HUES64 (cell line): ENCODE measurements at regions not wholly inside any gene's neighbourhood (a gene's known extent, or its start where the extent isn't known, plus 50 kb on each side); places are given as distances from the start of the nearest gene placed in this dataset.

Experiments
- H3K27ac ChIP-seq: 2 replicates; pipeline ENCODE4 v1.7.0; 2013; ENCODE audit warnings: low read depth, low read length, inconsistent platforms
- H3K27me3 ChIP-seq: 2 replicates; pipeline ENCODE4 v1.6.1; 2013; ENCODE audit warnings: mild to moderate bottlenecking, low read length; ENCODE audit not compliant: insufficient read depth
- H3K36me3 ChIP-seq: 2 replicates; pipeline ENCODE4 v1.6.1; 2013; ENCODE audit warnings: mild to moderate bottlenecking, low read length; ENCODE audit not compliant: insufficient read depth
- H3K4me1 ChIP-seq: 2 replicates; pipeline ENCODE4 v1.6.1; 2013; ENCODE audit warnings: mild to moderate bottlenecking, low read length, moderate library complexity; ENCODE audit not compliant: insufficient read depth
- H3K4me3 ChIP-seq: 2 replicates; pipeline ENCODE4 v1.5.1; 2013; ENCODE audit warnings: mild to moderate bottlenecking, low read length, moderate library complexity
- H3K9ac ChIP-seq: 2 replicates; pipeline ENCODE4 v1.6.1; 2013; ENCODE audit warnings: mild to moderate bottlenecking, low read depth, low read length
- H3K9me3 ChIP-seq: 2 replicates; pipeline ENCODE4 v1.6.1; 2013; ENCODE audit warnings: low read depth, low read length; ENCODE audit not compliant: insufficient read depth
- WGBS: fragments of 150-250, 120-280 bp; methylation state at CpG from one replicate; pipeline ENCODE4 v1.1.7; 2013; ENCODE audit warnings: missing lambda C conversion rate; 5-methylcytosine and 5-hydroxymethylcytosine counted together

- Histone ChIP-seq H3K4me1 (peaks cover 20% of the 10 kb centered on the region), H3K4me3 (no peak overlapping the region), H3K9ac (peak overlapping the region; percentile 20), H3K27ac (peak overlapping the region; percentile 91), H3K27me3 (no peaks in the 10 kb centered on the region), H3K9me3 (peaks cover 33% of the 10 kb centered on the region), H3K36me3 (peaks cover 12% of the 10 kb centered on the region; the same call in 1 of the 2 replicates)
- WGBS, result 16% methylated on average over 10 of the region's 10 CpGs
These were observed 593.1 kb upstream of the CDH5 start for GRCh38 chr16:65773301-65773874.

GRCh38 chr16:65772134-65772732 is 594.3 kb upstream of the CDH5 start:
- no peaks in the 10 kb centered on the region for H3K27me3 ChIP-seq
- H3K27ac ChIP-seq, result peak overlapping the region; percentile 97
- H3K9me3 ChIP-seq, result peaks cover 33% of the 10 kb centered on the region
- WGBS, result 20% methylated on average over 5 of the region's 5 CpGs
- H3K4me3 ChIP-seq, result no peak overlapping the region
- peaks cover 12% of the 10 kb centered on the region; the same call in 1 of the 2 replicates for H3K36me3 ChIP-seq
- H3K4me1 ChIP-seq, result peaks cover 28% of the 10 kb centered on the region
- H3K9ac ChIP-seq, result peak overlapping the region; percentile 50

GRCh38 chr16:65771707-65772106 is 594.8 kb upstream of the CDH5 start:
- peaks cover 28% of the 10 kb centered on the region for H3K4me1 ChIP-seq
- 8% methylated on average over 1 of the region's 1 CpG for WGBS

GRCh38 chr16:65770752-65771151 is 595.7 kb upstream of the CDH5 start:
- Histone ChIP-seq H3K27me3 (no peaks in the 10 kb centered on the region), H3K36me3 (peaks cover 12% of the 10 kb centered on the region; the same call in 1 of the 2 replicates), H3K4me1 (peaks cover 28% of the 10 kb centered on the region), H3K9ac (no peak overlapping the region), H3K27ac (no peak overlapping the region), H3K9me3 (peaks cover 22% of the 10 kb centered on the region), H3K4me3 (no peak overlapping the region)
- 92% methylated on average over 1 of the region's 1 CpG for WGBS

More at GRCh38 chr16:65771707-65772106, 594.8 kb upstream of the CDH5 start:
- H3K9ac ChIP-seq, result peak overlapping the region; percentile 50
- H3K27me3 ChIP-seq, result no peaks in the 10 kb centered on the region
- peaks cover 28% of the 10 kb centered on the region for H3K9me3 ChIP-seq
- H3K27ac ChIP-seq, result peak overlapping the region; percentile 97
- H3K36me3 ChIP-seq, result peaks cover 12% of the 10 kb centered on the region; the same call in 1 of the 2 replicates
- no peak overlapping the region for H3K4me3 ChIP-seq

- H3K9me3 ChIP-seq, result peaks cover 22% of the 10 kb centered on the region
- 95% methylated on average over 1 of the region's 1 CpG for WGBS
- no peaks in the 10 kb centered on the region for H3K27me3 ChIP-seq
- peak overlapping the region; percentile 4; the same call in 1 of the 2 replicates for H3K4me3 ChIP-seq
- peaks cover 28% of the 10 kb centered on the region for H3K4me1 ChIP-seq
- H3K36me3 ChIP-seq, result peaks cover 12% of the 10 kb centered on the region; the same call in 1 of the 2 replicates
- H3K9ac ChIP-seq, result no peak overlapping the region
- no peak overlapping the region for H3K27ac ChIP-seq
These were observed 596.6 kb upstream of the CDH5 start for GRCh38 chr16:65769776-65770438.

- no peak overlapping the region for H3K4me3 ChIP-seq
- peaks cover 28% of the 10 kb centered on the region for H3K4me1 ChIP-seq
- 88% methylated on average over 1 of the region's 1 CpG for WGBS
- H3K9me3 ChIP-seq, result peaks cover 22% of the 10 kb centered on the region
- H3K27ac ChIP-seq, result no peak overlapping the region
- H3K9ac ChIP-seq, result no peak overlapping the region
- peaks cover 12% of the 10 kb centered on the region; the same call in 1 of the 2 replicates for H3K36me3 ChIP-seq
- H3K27me3 ChIP-seq, result no peaks in the 10 kb centered on the region
These were observed 597.4 kb upstream of the CDH5 start for GRCh38 chr16:65769055-65769465.

- Histone ChIP-seq H3K9ac (no peak overlapping the region), H3K36me3 (peaks cover 12% of the 10 kb centered on the region; the same call in 1 of the 2 replicates), H3K9me3 (peaks cover 22% of the 10 kb centered on the region), H3K4me3 (no peak overlapping the region), H3K27me3 (no peaks in the 10 kb centered on the region), H3K27ac (no peak overlapping the region), H3K4me1 (peaks cover 17% of the 10 kb centered on the region)
- WGBS, result 35% methylated on average over 4 of the region's 4 CpGs
These were observed 599.4 kb upstream of the CDH5 start for GRCh38 chr16:65767125-65767524.

- Histone ChIP-seq H3K36me3 (no peaks in the 10 kb centered on the region), H3K4me3 (no peak overlapping the region), H3K4me1 (peaks cover 22% of the 10 kb centered on the region), H3K27ac (no peak overlapping the region), H3K27me3 (no peaks in the 10 kb centered on the region), H3K9me3 (no peaks in the 10 kb centered on the region), H3K9ac (no peak overlapping the region)
- WGBS, result 92% methylated on average over 7 of the region's 7 CpGs
These were observed 602.7 kb upstream of the CDH5 start for GRCh38 chr16:65763640-65764305.

- H3K4me3 ChIP-seq, result no peak overlapping the region
- no peaks in the 10 kb centered on the region for H3K27me3 ChIP-seq
- no peaks in the 10 kb centered on the region for H3K9me3 ChIP-seq
- no peak overlapping the region for H3K27ac ChIP-seq
- H3K36me3 ChIP-seq, result no peaks in the 10 kb centered on the region
- H3K4me1 ChIP-seq, result peaks cover 13% of the 10 kb centered on the region
- WGBS, result 84% methylated on average over 4 of the region's 4 CpGs
- no peak overlapping the region for H3K9ac ChIP-seq
These were observed 605.6 kb upstream of the CDH5 start for GRCh38 chr16:65760874-65761273.

GRCh38 chr16:65758620-65759019 is 607.9 kb upstream of the CDH5 start:
- WGBS, result 93% methylated on average over 4 of the region's 4 CpGs
- no peaks in the 10 kb centered on the region for H3K27me3 ChIP-seq
- H3K9ac ChIP-seq, result no peak overlapping the region
- no peaks in the 10 kb centered on the region for H3K36me3 ChIP-seq
- H3K4me1 ChIP-seq, result peaks cover 13% of the 10 kb centered on the region
- H3K27ac ChIP-seq, result no peak overlapping the region
- H3K4me3 ChIP-seq, result no peak overlapping the region
- no peaks in the 10 kb centered on the region for H3K9me3 ChIP-seq

- Histone ChIP-seq H3K27ac (no peak overlapping the region), H3K9me3 (no peaks in the 10 kb centered on the region), H3K36me3 (no peaks in the 10 kb centered on the region), H3K27me3 (no peaks in the 10 kb centered on the region), H3K4me1 (peaks cover 13% of the 10 kb centered on the region), H3K9ac (no peak overlapping the region), H3K4me3 (no peak overlapping the region)
- 95% methylated on average over 4 of the region's 4 CpGs for WGBS
These were observed 609.4 kb upstream of the CDH5 start for GRCh38 chr16:65757064-65757463.
